Activated CD4-positive, CD25-positive, alpha-beta regulatory T cell treated with anti-CD3 and anti-CD28 coated beads, Interleukin-2, amount 50 U/mL, for 16 hours (primary cell): ENCODE measurements at regions not wholly inside any gene's neighbourhood (a gene's known extent, or its start where the extent isn't known, plus 50 kb on each side); places are given as distances from the start of the nearest gene placed in this dataset.

Source experiments
- DNase-seq: peaks from one replicate; pipeline ENCODE4 v3.0.0-alpha.2; 2020; ENCODE audit warnings: low read depth, low spot score

GRCh38 chr17:74080656-74081582, 122.6 kb upstream of the RPL38 start:
- DNase-seq = no peak

- no peak for DNase-seq
Measured at GRCh38 chr17:74082886-74083285, 120.6 kb upstream of the RPL38 start.

- no peak for DNase-seq
Measured at GRCh38 chr17:74083321-74083720, 120.2 kb upstream of the RPL38 start.

- no peak for DNase-seq
Measured at GRCh38 chr17:74085434-74085833, 118.0 kb upstream of the RPL38 start.

- no peak for DNase-seq
Measured at GRCh38 chr17:74087002-74087585, 116.4 kb upstream of the RPL38 start.

- DNase-seq = no peak
Measured at GRCh38 chr17:74088285-74088933, 115.1 kb upstream of the RPL38 start.

- DNase-seq = no peak
Measured at GRCh38 chr17:74088934-74089329, 114.5 kb upstream of the RPL38 start.

- no peak for DNase-seq
Measured at GRCh38 chr17:74089380-74089779, 114.1 kb upstream of the RPL38 start.

GRCh38 chr17:74089869-74090464, 113.5 kb upstream of the RPL38 start:
- no peak for DNase-seq

- DNase-seq = no peak
Measured at GRCh38 chr17:74094651-74095050, 108.8 kb upstream of the RPL38 start.

- DNase-seq = no peak
Measured at GRCh38 chr17:74096456-74096855, 107.0 kb upstream of the RPL38 start.

- no peak for DNase-seq
Measured at GRCh38 chr17:74097450-74098135, 105.9 kb upstream of the RPL38 start.

GRCh38 chr17:74098136-74099024, 105.1 kb upstream of the RPL38 start:
- DNase-seq = no peak

GRCh38 chr17:74099442-74100340, 103.8 kb upstream of the RPL38 start:
- no peak for DNase-seq

GRCh38 chr17:74104921-74105320, 98.6 kb upstream of the RPL38 start:
- no peak for DNase-seq

- DNase-seq = no peak
Measured at GRCh38 chr17:74107107-74107506, 96.4 kb upstream of the RPL38 start.

GRCh38 chr17:74108126-74108705, 95.3 kb upstream of the RPL38 start:
- no peak for DNase-seq

- no peak for DNase-seq
Measured at GRCh38 chr17:74110467-74110866, 93.0 kb upstream of the RPL38 start.

- no peak for DNase-seq
Measured at GRCh38 chr17:74113326-74113725, 90.2 kb upstream of the RPL38 start.
